ENCODE measurements at regions not wholly inside any gene's neighbourhood (a gene's known extent, or its start where the extent isn't known, plus 50 kb on each side); places are given as distances from the start of the nearest gene placed in this dataset.

GRCh38 chr6:156707818-156708217 lies 69.4 kb upstream of the ARID1B start:
- peaks cover 0 to 6% (median 0%) of the 10 kb centered on the region in 4 donors for H3K4me1 ChIP-seq
- H3K36me3 ChIP-seq: no peaks in the 10 kb centered on the region
- no peak for DNase-seq
- H3K4me3 ChIP-seq: no peak overlapping the region
- H3K9me3 ChIP-seq: no peaks in the 10 kb centered on the region
- no peak for TF ChIP-seq CTCF (IDR thresholded peaks at IDR 0.05)
- ATAC-seq (ENCODE audit: low FRiP score in 2 of 2): no peak
- H3K27me3 ChIP-seq: no peaks in the 10 kb centered on the region
- 90 to 92% methylated on average over 3 of the region's 3 CpGs for WGBS, 2 donors
- H3K27ac ChIP-seq: no peak overlapping the region

DNA sequence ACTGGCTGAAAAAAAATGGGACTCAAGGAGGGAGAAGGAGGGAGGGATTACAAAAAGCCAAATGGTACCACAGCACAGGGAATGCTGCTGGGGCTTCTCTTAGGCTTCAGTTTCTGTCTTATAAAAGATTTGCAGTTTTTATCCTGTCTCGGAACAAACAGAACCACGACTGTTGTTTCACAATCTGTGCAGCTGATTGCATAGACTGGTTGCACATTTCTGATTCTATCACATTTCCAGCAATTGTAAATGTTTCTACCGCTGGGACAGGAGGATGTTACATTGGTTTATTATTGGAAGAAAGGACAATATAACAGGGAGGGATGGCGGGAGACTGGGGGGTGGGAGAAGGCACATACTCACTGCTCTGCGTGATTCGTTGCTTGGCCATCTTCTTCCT lies 73.5 kb upstream of the ARID1B start:
- ATAC-seq (ENCODE audit: low FRiP score in 2 of 2): no peak
- H3K27ac ChIP-seq: peak overlapping the region in 3 of 4 donors; percentile 33 to 74 (median 69)

DNA sequence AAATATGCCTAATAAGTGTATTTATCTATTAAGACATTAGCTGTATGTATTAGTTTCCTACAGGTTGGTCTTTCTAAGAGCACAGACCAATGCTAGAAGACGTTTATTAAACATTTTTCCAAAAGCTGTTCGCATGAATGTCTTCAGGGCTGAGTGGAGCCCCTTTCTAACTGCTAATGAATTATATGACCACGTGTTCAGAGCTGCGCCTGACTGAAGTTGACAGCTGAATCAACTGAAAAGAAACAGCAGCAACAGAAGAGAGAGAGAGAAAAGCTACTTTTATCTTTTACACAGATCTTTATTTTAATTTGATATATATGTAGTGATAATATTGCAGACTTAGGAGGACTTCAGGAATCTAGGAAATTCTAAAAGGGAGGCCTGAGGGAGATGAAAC lies 75.2 kb upstream of the ARID1B start:
- ATAC-seq (ENCODE audit: low FRiP score in 2 of 2) (no peak), DNase-seq (no peak)
- H3K27me3 ChIP-seq: no peaks in the 10 kb centered on the region
- WGBS, 2 donors: 81 to 85% methylated on average over 4 of the region's 4 CpGs
- H3K4me1 ChIP-seq: peaks cover 0 to 6% (median 0%) of the 10 kb centered on the region in 4 donors
- no peak for TF ChIP-seq EP300 (IDR thresholded peaks at IDR 0.05)
- no peak for TF ChIP-seq POLR2A (IDR thresholded peaks at IDR 0.05)
- TF ChIP-seq POLR2AphosphoS5 (IDR thresholded peaks at IDR 0.05): no peak
- no peak for TF ChIP-seq CTCF (IDR thresholded peaks at IDR 0.05)
- H3K4me3 ChIP-seq: no peak overlapping the region
- H3K27ac ChIP-seq: no peak overlapping the region
- no peaks in the 10 kb centered on the region for H3K36me3 ChIP-seq
- H3K9me3 ChIP-seq: no peaks in the 10 kb centered on the region

More for the DNA sequence above, 73.5 kb upstream of the ARID1B start:
- WGBS, 2 donors: 45 to 50% methylated on average over 6 of the region's 6 CpGs
- H3K36me3 ChIP-seq: no peaks in the 10 kb centered on the region
- peaks cover 0 to 6% (median 0%) of the 10 kb centered on the region in 4 donors for H3K4me1 ChIP-seq
- no peak overlapping the region for H3K4me3 ChIP-seq
- no peak for DNase-seq
- H3K9me3 ChIP-seq: no peaks in the 10 kb centered on the region
- no peaks in the 10 kb centered on the region for H3K27me3 ChIP-seq
- no peak for TF ChIP-seq CTCF (IDR thresholded peaks at IDR 0.05)
- TF ChIP-seq POLR2A (IDR thresholded peaks at IDR 0.05): no peak
- TF ChIP-seq POLR2AphosphoS5 (IDR thresholded peaks at IDR 0.05): no peak
- peak in 1 of 4 donors; percentile 15 for TF ChIP-seq EP300 (IDR thresholded peaks at IDR 0.05)

DNA sequence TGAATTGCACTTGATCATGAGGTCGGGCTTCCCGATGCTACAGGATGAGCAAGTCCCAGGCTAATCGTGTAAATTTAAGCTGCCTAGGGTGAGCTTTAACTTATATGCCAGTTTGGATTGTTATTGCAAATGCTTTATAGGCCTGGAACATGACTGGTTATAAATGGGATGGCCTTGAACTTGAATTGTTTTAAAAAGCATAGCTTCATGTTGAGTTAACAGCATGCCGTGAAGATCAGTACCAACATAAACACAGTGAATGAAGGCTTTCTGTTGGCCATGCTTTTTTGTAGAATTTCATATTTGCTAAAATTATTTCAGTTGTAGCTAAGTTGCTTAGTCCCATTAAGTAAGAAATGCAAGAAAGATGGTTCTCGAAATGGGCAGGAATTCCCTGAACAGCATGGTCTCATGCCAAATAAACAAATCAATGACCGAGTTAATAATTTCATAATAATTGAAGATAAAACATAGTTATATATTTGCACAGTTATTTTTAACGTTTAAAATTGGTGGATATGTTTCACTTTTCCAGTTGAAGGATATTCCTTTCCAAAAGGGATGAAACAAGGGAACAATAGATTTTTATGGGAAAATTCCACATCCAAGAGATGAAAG lies 76.6 kb upstream of the ARID1B start:
- DNase-seq (no peak), ATAC-seq (ENCODE audit: low FRiP score in 2 of 2) (no peak)
- Histone ChIP-seq H3K36me3 (no peaks in the 10 kb centered on the region), H3K4me3 (no peak overlapping the region), H3K27ac (no peak overlapping the region), H3K4me1 (peaks cover 0 to 6% (median 0%) of the 10 kb centered on the region in 4 donors), H3K9me3 (no peaks in the 10 kb centered on the region), H3K27me3 (no peaks in the 10 kb centered on the region)
- WGBS, 2 donors: 87 to 90% methylated on average over 7 of the region's 7 CpGs
- no peak for TF ChIP-seq POLR2A (IDR thresholded peaks at IDR 0.05)
- TF ChIP-seq POLR2AphosphoS5 (IDR thresholded peaks at IDR 0.05): no peak
- TF ChIP-seq CTCF (IDR thresholded peaks at IDR 0.05): no peak
- no peak for TF ChIP-seq EP300 (IDR thresholded peaks at IDR 0.05)

DNA sequence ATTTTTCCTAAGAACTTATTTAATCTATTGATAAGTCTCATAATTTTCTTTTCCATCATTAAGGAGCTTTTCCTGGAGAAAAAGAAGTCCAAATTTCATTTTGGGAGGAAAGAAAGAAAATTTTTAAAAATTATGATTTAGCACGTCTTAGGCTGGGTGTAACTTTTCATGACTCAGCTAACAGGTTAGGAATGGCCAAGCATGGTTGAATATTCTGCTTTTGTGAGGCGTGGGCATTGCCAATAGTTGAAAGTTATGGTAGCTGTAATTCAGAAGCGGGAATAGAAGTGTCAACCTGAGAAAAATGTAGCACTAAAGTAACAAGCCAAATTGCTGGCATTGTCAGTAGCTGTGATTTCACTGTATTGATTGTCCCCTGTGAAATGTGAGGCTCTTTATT lies 77.2 kb upstream of the ARID1B start:
- WGBS, 2 donors: 95 to 98% methylated on average over 3 of the region's 3 CpGs
- Histone ChIP-seq H3K36me3 (no peaks in the 10 kb centered on the region), H3K27me3 (no peaks in the 10 kb centered on the region), H3K9me3 (no peaks in the 10 kb centered on the region), H3K4me3 (no peak overlapping the region), H3K4me1 (peaks cover 0 to 6% (median 0%) of the 10 kb centered on the region in 4 donors), H3K27ac (no peak overlapping the region)
- no peak for DNase-seq
- no peak for ATAC-seq (ENCODE audit: low FRiP score in 2 of 2)
- TF ChIP-seq POLR2AphosphoS5 (IDR thresholded peaks at IDR 0.05) (no peak), CTCF (IDR thresholded peaks at IDR 0.05) (no peak), EP300 (IDR thresholded peaks at IDR 0.05) (no peak), POLR2A (IDR thresholded peaks at IDR 0.05) (no peak)

Data from upper lobe of left lung (tissue), 6 donors.